ENCODE measurements at regions not wholly inside any gene's neighbourhood (a gene's known extent, or its start where the extent isn't known, plus 50 kb on each side); places are given as distances from the start of the nearest gene placed in this dataset.
A peak's percentile ranks its signal among the peaks of the same experiment; 100 is the strongest.

DNA sequence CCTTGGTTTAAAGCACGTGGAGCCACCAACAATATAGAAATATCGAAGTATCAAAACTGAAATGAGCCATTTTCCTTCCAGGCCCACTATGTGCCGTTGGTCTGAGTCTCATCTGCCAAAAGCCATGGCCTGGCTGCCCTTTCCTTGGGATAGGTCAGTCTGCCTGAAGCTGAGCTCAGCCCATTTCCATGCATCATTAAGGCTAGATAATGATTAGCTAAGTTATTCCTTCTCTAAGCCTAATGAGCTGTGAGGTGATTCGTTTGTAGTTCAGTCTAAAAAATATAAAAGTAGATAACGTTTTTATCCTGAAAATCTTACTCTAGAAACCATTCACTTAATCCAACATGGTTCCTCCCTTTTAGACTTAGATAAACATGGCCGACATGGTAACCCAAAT lies 936.2 kb upstream of the LCORL start:
- peak; percentile 62 for DNase-seq (ENCODE audit: low spot score)

DNA sequence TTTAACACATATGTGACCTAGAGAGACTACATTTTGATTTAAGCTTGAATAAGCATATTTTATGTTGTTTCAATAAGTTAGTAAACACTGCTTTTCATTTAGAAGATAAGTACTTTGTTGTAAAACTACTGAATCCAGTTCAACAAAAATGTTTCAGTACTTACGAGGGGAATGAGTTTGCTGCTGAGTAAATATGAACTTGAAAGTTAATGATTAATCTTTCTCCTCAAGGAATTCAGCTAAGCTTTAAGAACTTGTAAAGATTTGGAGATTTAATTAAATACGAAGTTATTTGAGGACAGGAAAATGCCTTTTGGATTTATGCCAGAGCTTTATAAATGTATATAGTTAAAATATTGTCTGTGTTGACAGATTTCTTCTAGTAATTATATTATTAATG lies 933.0 kb upstream of the LCORL start:
- DNase-seq (ENCODE audit: low spot score), result peak; percentile 67

DNA sequence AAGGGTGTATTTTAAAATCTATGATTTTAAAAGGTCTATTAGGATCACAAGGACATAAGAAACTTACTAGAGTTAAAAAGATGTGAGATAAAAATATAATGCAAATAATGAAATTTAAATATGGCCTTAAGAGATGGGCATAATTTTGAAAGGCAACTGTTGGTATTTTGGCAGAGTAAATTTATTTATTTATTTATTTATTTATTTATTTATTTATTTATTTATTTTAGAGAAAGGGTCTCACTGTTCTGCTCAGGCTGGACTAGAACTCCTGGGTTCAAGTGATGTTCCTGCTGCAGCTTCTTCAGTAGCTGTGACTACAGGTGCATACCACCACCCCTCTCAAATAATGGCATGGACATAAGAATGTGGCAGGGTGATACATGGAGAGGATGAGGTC lies 932.1 kb upstream of the LCORL start:
- DNase-seq (ENCODE audit: low spot score), result no peak

DNA sequence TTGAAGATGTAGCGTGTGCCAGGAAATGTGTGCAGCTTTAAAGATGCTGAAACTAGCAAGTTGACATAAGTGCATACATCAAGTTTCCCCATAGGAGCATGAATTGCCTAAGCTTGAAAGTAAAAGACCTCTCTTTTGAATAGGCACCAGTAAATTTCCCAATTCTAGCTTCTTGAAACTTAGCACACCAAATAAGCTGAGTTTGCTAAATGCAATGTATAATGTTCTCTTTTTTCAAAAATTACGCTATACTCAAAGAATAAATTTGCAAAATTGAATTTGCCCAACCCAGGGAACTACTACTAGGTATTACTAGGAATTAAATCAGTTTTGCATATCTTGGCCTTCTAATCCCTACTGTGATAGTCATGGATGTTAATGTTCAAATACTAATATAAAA lies 923.9 kb upstream of the LCORL start:
- DNase-seq (ENCODE audit: low spot score), result no peak

DNA sequence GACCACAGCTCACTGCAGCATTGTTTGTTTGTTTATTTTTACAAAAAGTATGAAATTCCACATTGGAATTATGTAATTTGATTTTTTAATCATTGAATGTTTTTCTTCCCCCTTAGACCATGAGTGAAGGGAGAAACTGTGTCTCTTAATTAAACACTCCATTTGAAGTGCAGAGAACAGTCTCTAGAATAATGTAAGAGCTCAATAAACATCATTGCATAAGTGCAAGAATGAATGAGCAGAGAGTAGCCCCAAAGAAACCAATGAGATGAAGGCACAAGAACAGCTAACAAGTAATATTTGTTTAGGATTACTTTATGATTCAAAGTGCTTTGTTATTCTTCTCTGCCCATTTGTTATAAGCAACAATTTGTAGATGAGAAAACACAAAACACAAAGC lies 921.3 kb upstream of the LCORL start:
- DNase-seq (ENCODE audit: low spot score), result no peak

DNA sequence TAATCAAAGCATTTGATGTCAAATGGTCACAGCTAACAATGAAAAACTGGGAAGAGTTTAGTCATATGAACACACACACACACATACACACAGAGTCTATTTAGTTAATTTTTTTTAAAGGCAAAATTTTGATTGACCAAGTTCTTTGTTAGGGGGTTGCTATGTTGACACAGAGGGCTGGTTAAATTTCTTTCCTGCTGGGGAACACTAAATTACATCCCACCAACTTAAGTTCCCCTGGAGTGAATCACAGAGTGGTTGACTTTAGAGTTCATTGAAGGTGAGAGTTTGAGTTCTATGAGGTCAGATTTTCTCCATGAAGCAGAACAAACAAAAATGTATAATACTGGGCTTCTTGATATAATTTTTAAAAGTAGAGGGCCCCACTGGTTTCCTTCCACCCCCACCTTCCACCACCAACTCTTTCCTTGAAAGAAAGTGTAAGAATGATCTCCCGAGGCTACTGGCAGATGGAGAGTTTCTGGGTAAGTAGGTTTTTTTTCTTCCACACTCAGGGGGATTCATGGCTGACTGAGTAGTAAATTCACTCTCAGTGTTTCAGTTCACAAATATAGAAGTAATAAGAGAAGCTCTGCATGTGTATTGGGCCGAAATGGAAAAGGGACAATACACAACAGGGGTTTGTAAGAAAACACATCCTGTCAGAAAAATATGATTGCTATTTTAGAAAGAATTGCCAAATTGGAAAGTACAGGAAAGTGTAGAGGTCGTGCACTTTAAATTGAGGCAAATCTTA lies 917.0 kb upstream of the LCORL start:
- peak; percentile 80 for DNase-seq (ENCODE audit: low spot score)

- no peak for DNase-seq (ENCODE audit: low spot score)
Observed at GRCh38 chr4:18937746-18938145, 916.2 kb upstream of the LCORL start.

- no peak for DNase-seq (ENCODE audit: low spot score)
Observed at GRCh38 chr4:18937080-18937479, 915.5 kb upstream of the LCORL start.

DNA sequence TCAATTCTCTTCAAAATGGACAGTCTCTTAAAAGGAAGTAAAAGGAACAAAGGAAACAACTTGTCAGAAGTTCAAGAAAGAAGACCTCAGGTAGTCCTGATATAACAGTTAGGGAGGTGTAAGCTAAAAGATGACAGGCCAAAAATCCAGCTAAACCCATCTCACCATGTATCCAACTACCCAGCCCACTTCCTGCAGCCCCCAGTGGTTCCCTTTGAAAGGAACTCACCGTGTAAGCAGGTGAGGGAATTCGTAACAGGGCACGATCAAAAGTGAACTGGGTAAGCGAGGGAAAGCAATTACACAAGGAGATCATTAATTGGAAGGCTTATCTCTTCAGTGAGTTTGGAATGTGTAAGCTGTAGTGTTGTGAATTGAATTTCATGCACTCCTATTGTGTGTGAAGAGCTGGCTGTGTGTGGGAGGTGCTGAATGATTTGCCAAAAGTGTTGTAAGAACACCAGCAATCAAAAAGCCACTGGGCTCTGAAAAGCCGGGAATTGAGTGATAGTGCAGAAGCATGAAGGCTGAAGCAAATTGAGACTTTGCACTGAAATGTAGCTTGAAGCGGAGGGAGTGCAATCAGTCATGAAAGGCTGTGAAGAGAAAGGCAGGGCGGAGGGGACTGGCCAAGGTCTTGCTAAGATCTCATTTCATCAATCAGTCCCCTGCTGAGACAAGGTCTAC lies 914.2 kb upstream of the LCORL start:
- DNase-seq (ENCODE audit: low spot score), result peak; percentile 15

DNA sequence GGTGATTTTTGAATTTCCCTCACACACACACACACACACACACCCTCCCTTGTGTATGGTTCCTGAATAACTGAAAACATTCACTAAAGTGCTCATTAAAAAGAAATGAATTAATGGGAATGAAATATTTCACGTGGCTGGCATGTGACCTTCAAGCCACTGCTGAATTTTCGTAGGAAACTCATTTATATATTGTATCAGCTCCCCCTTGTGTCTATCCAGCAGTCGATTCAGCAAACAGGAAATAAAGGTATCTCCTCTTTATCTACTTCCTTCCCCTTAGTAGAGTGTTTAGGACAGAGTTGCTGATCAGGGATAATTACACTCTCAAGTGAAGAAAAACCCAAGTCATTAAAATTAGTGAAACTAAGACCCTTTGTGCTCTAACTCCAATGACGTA lies 912.6 kb upstream of the LCORL start:
- DNase-seq (ENCODE audit: low spot score), result peak; percentile 11

DNA sequence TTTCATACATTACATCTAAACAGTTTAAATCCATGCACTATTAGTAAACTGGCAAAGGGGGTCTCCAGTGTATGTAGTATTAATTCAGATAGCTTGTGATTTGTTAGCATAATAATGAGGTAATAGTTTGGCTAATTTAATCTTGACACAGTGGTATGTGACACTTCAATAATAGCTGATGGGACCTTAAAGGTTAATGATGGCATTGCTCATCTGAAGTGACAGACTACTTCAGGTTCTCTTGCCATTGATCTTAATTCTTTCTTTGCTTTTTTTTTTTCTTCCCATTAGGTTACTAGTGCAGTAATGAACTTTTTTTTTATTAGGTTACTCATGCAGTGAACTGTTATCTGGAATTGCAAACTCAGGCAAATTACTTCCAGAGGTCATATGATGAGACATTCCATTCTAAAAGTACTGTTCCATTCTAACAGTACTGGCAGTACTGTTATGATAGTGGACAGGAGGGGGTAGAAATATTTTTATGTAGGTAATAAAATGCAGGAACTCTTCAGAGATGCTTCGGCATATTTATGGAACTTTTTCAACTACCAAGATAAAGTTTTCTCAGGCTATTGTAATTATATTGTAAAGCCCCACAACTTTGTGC lies 911.3 kb upstream of the LCORL start:
- no peak for DNase-seq (ENCODE audit: low spot score)

DNA sequence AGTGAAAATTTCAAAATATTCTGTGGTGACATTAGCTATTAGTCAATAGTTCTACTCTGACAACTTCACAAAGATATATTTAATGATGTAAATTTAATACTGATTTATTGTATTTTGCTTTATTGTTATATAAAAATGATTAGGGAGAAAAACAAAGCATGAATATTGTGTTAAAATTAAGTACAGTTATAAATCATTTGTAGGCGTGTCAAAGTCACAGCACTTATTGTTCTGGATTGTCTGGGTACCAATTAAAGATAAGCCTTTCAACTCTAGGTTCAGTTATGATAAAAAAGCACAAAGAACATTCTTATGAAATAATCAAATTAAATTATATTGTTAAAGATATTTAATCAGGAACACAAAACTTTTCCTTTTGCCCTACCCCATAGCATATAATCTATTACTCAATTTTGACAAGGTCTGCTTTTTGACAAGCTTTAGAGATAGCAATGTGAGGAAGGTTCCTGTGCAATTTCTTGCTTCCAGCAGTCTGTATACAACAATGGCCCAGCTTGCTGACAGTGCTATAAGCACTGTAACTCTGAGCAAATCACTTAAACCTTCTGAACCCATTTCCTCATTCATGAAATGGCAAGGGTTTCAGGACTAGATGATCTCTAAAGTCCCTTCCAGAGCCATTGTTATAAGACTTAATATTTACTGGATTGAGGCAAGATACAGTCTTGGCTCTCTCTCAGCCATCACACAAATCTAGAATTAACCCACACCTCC lies 910.3 kb upstream of the LCORL start:
- no peak for DNase-seq (ENCODE audit: low spot score)

- DNase-seq (ENCODE audit: low spot score), result peak; percentile 11
Observed at GRCh38 chr4:18930487-18930886, 908.9 kb upstream of the LCORL start.

DNA sequence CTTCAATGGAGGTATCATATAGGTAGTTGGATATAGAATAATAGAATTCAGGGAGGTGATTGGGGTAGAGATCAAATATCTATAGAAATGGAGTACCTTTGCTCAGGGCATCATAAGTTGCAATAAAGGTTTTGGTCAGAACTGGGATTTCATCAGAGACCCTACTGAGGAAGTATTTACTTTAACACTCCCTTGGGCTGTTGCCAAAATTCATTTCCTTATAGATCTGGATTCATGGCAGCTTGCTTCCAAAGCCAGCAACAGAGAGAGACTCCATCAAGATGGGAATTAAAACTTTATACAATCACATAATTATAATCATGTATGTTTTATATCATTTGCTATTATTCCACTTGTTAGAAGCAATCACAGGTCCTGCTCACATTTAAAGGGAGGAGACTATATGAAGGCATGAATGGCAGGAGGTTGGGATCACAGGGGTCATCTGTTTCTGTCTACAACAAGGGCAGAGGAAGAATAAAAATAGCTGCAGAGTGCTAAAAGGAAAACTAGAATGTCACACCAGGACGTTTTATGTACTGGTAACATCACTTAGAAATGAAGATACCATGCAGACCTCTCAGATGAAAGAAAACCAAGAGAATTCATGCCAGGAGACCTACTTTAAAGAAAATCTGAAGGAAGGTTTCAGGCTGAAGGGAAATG lies 902.1 kb upstream of the LCORL start:
- no peak for DNase-seq (ENCODE audit: low spot score)

DNA sequence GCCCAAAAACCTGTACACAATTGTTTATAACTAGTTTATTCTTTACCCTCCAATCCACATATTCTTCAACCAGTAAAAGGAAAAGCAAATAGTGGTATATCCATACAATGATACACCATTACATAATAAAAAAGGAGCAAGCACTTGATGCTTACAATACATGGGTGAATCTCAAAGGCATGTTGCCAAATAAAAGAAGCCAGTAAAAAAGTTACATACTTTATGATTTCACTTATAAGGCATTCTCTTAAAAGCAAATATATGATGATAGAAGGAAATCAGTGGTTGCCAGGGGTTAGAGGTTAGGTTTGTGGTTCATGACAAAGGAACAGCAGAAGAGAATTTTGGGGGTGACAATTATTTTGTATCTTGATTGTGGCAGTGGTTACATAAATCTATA lies 896.1 kb upstream of the LCORL start:
- peak; percentile 16 for DNase-seq (ENCODE audit: low spot score)

- no peak for DNase-seq (ENCODE audit: low spot score)
Observed at GRCh38 chr4:18914182-18914581, 892.6 kb upstream of the LCORL start.

DNA sequence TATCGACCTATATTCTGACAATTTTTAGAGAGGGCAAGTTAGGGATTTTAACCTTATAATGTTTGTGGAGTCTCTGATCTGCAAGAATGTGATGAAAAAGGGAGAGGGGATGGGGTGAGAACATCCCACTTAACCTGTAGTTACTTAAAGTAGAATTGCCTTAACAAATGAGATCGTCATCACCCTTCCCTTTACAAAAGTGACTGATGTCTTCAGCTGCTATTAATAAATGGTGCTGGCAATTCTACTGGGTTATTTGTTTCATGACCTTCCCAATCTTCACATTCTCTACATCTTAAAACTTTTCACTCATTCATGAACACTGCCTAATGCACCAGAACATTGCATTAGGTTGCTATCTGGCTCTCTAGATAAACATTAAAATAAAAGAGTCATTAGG lies 873.4 kb upstream of the LCORL start:
- DNase-seq (ENCODE audit: low spot score), result no peak

DNA sequence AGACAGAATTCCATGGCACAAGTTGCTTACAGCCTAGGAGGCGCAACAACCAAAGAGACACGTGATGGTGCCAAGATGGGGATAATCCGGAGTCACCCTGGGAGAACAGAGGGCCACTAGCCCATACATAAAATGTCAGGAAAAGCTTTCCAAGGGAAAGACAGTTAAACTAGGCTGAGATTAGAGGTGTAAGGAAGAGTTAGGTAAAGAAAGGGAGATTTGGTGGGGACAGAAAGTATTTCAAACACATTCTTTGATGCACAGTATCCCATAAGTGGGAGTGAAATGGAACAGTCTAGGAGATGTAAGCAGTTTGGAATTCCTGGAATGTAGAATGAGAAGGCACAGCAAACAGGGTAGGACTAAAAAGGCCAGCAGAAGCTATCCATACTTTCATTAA lies 860.9 kb upstream of the LCORL start:
- peak; percentile 91 for DNase-seq (ENCODE audit: low spot score)

DNA sequence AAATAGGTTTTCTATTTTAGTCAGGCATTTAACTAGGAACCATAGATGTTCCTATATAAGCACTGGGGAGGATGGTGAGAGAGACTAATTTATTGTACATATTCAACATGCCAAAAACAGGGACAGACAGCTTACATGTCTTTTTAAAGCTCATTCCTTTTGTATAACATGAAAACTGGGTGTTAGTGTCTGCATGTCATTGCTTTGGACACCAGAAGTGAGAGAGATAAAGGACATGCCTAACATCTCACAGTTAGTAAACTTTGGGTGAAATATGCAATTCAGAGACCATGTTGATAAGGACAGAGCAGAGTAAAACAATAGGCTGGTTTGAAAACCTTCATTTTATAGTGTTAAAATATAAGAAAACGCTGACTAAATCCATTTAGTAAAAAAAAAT lies 860.0 kb upstream of the LCORL start:
- DNase-seq (ENCODE audit: low spot score), result no peak

DNA sequence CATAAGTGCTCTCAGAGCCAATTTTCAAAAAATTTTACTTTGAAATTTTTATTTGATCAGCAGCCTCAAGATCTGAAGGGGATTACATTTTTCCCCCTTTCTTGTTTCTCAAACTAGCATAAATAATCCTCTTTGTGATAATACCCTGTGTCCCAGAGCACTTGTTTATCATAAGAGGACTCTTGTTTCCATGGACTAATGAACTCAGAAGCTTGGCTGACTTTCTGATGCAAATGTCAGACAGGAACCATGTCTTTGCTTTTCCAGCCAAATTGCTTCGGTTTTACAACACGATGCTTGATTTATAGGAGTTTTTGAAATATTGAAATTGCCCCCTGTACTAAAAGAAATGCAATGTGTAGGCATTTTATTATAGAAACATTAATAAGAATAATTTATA lies 859.3 kb upstream of the LCORL start:
- DNase-seq (ENCODE audit: low spot score), result no peak

- DNase-seq (ENCODE audit: low spot score), result no peak
Observed at GRCh38 chr4:18878561-18878960, 857.0 kb upstream of the LCORL start.

- DNase-seq (ENCODE audit: low spot score), result no peak
Observed at GRCh38 chr4:18869166-18869565, 847.6 kb upstream of the LCORL start.
